Caco-2 (cell line): ENCODE measurements at regions not wholly inside any gene's neighbourhood (a gene's known extent, or its start where the extent isn't known, plus 50 kb on each side); places are given as distances from the start of the nearest gene placed in this dataset.

Experiments
- BruUV-seq: library from RNA; stranded (reverse); fragments of 400-500 nt; replicated peaks from 2 replicates; lab custom pipeline; 2021; lab: Mats Ljungman, UMichigan
- CTCF ChIA-PET: fragments of 300-600 bp; sonication (Branson Sonifier 250); formaldehyde crosslinking; loops from one replicate; lab custom pipeline; 2022; ENCODE audit warnings: antibody characterized with exemption; lab: Charles Lee
- POLR2A ChIA-PET: fragments of 300-600 bp; sonication (Branson Sonifier 250); formaldehyde crosslinking; loops from one replicate; lab custom pipeline; 2022; ENCODE audit warnings: antibody characterized with exemption; lab: Charles Lee
- DNase-seq, 2 experiments: peaks; one replicate each; pipeline versions ENCODE4 v3.0.0 to v3.0.0-alpha.2; 2020 to 2022
- H3K27me3 ChIP-seq: replicated peaks from 2 replicates; pipeline ENCODE4 v1.6.0; 2011; ENCODE audit warnings: low read length; ENCODE audit not compliant: control insufficient read depth, insufficient read depth
- H3K36me3 ChIP-seq: 2 replicates; pipeline ENCODE4 v1.5.1; 2011; ENCODE audit warnings: low read length; ENCODE audit not compliant: control insufficient read depth, insufficient read depth
- H3K4me1 ChIP-seq: fragments of 250-450 bp; sonication (Bioruptor Pico); 2 replicates; pipeline ENCODE4 v1.5.1; 2020; ENCODE audit warnings: mild to moderate bottlenecking
- H3K4me3 ChIP-seq: 2 replicates; pipeline ENCODE4 v1.5.1; 2011; ENCODE audit warnings: low read depth, mild to moderate bottlenecking, control low read depth, low read length
- H3K9me3 ChIP-seq: fragments of 250-450 bp; sonication (Bioruptor Pico); 2 replicates; pipeline ENCODE4 v1.5.1; 2020; ENCODE audit warnings: mild to moderate bottlenecking, moderate library complexity
- H3K27ac Mint-ChIP-seq: one replicate; pipeline ENCODE4 v1.8.0; 2022; ENCODE audit warnings: mixed read lengths; ENCODE audit not compliant: unreplicated experiment
- H3K27me3 Mint-ChIP-seq: one replicate; pipeline ENCODE4 v1.8.0; 2022; ENCODE audit warnings: mixed read lengths; ENCODE audit not compliant: insufficient read depth, unreplicated experiment
- H3K36me3 Mint-ChIP-seq: one replicate; pipeline ENCODE4 v1.8.0; 2022; ENCODE audit warnings: mild to moderate bottlenecking, mixed read lengths; ENCODE audit not compliant: insufficient read depth, unreplicated experiment
- H3K4me1 Mint-ChIP-seq: one replicate; pipeline ENCODE4 v1.8.0; 2022; ENCODE audit warnings: low read depth, mixed read lengths; ENCODE audit not compliant: unreplicated experiment
- H3K4me3 Mint-ChIP-seq: one replicate; pipeline ENCODE4 v1.8.0; 2022; ENCODE audit warnings: mild to moderate bottlenecking, moderate library complexity, mixed read lengths; ENCODE audit not compliant: unreplicated experiment
- H3K9me3 Mint-ChIP-seq: one replicate; pipeline ENCODE4 v1.8.0; 2022; ENCODE audit warnings: mixed read lengths; ENCODE audit not compliant: unreplicated experiment
- intact Hi-C: fragments of 100-400 bp; cut with micrococcal nuclease; formaldehyde crosslinking; loops from one replicate; pipeline ENCODE4 v1.10.0; 2022; ENCODE audit not compliant: unreplicated experiment
- TF ChIP-seq, protein P1 (sequence below), 2 experiments: fragments of 200-600 bp in 1 of 2; IDR thresholded peaks; 1 replicate in 1 of 2; 2 replicates in 1 of 2; pipeline versions ENCODE4 v1.5.1 to v1.8.0; 2011 to 2022; ENCODE audit warnings: antibody characterized with exemption in 1 of 2, control low read depth in 1 of 2, inconsistent platforms in 1 of 2, low read depth in 1 of 2, low read length in 1 of 2, mild to moderate bottlenecking in 1 of 2, moderate library complexity in 1 of 2; ENCODE audit not compliant: insufficient read depth in 1 of 2, severe bottlenecking in 1 of 2, unreplicated experiment in 1 of 2

DNA sequence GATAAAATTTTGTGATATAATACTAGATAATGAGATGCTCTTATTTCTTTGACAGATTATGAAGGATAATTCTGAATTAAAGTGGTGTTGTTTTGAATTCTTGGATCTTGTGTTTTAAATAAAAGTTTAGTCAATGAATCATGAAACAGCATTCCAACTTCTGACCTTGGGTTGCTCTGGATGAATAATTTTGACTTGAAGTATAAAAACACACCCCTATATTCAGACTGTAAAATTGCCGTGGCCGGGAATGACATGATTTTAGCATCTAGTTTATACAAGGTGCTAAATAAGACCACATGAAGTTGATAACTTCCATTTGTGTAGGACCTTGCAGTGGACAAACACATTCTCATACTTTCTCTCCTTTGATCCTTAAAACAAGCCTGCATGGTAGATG, 67.2 kb upstream of the DAP start:
- no peak overlapping the region for H3K27ac Mint-ChIP-seq
- DNase-seq: no peak
- H3K36me3 ChIP-seq: no peaks in the 10 kb centered on the region
- POLR2A ChIA-PET: no interaction called here
- CTCF ChIA-PET: no interaction called here
- no peaks in the 10 kb centered on the region for H3K27me3 ChIP-seq
- no peaks in the 10 kb centered on the region for H3K9me3 Mint-ChIP-seq
- peaks cover 5% of the 10 kb centered on the region for H3K36me3 Mint-ChIP-seq
- TF ChIP-seq, protein P1, sequence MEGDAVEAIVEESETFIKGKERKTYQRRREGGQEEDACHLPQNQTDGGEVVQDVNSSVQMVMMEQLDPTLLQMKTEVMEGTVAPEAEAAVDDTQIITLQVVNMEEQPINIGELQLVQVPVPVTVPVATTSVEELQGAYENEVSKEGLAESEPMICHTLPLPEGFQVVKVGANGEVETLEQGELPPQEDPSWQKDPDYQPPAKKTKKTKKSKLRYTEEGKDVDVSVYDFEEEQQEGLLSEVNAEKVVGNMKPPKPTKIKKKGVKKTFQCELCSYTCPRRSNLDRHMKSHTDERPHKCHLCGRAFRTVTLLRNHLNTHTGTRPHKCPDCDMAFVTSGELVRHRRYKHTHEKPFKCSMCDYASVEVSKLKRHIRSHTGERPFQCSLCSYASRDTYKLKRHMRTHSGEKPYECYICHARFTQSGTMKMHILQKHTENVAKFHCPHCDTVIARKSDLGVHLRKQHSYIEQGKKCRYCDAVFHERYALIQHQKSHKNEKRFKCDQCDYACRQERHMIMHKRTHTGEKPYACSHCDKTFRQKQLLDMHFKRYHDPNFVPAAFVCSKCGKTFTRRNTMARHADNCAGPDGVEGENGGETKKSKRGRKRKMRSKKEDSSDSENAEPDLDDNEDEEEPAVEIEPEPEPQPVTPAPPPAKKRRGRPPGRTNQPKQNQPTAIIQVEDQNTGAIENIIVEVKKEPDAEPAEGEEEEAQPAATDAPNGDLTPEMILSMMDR (IDR thresholded peaks at IDR 0.05; ENCODE audit: insufficient read depth in 1 of 2, low read depth in 1 of 2, low read length in 1 of 2, severe bottlenecking in 1 of 2, unreplicated experiment in 1 of 2): no peak
- H3K27me3 Mint-ChIP-seq: no peaks in the 10 kb centered on the region
- no TSS peak for BruUV-seq
- H3K4me1 ChIP-seq: peaks cover 7% of the 10 kb centered on the region; the same call in 1 of the 2 replicates
- intact Hi-C loops: no loop called here
- H3K4me3 Mint-ChIP-seq: no peak overlapping the region
- no peak overlapping the region for H3K4me3 ChIP-seq
- H3K4me1 Mint-ChIP-seq: peaks cover 19% of the 10 kb centered on the region
- peaks cover 2% of the 10 kb centered on the region; the same call in 1 of the 2 replicates for H3K9me3 ChIP-seq

- Histone ChIP-seq H3K4me1 (peaks cover 4% of the 10 kb centered on the region; the same call in 1 of the 2 replicates), H3K4me3 (no peak overlapping the region), H3K9me3 (peaks cover 2% of the 10 kb centered on the region; the same call in 1 of the 2 replicates), H3K27me3 (no peaks in the 10 kb centered on the region), H3K36me3 (no peaks in the 10 kb centered on the region)
- Mint-ChIP-seq H3K9me3 (no peaks in the 10 kb centered on the region), H3K4me3 (no peak overlapping the region), H3K27me3 (peaks cover 1% of the 10 kb centered on the region), H3K27ac (no peak overlapping the region), H3K36me3 (no peaks in the 10 kb centered on the region), H3K4me1 (peaks cover 13% of the 10 kb centered on the region)
- POLR2A ChIA-PET: no interaction called here
- BruUV-seq: no TSS peak
- TF ChIP-seq, protein P1 (IDR thresholded peaks at IDR 0.05; ENCODE audit: insufficient read depth in 1 of 2, low read depth in 1 of 2, low read length in 1 of 2, severe bottlenecking in 1 of 2, unreplicated experiment in 1 of 2): no peak
- CTCF ChIA-PET: no interaction called here
- intact Hi-C loops: no loop called here
- no peak for DNase-seq
Measured at GRCh38 chr5:10827571-10827970, 66.5 kb upstream of the DAP start.

GRCh38 chr5:10826971-10827370, 65.9 kb upstream of the DAP start:
- H3K4me3 Mint-ChIP-seq: no peak overlapping the region
- CTCF ChIA-PET: no interaction called here
- no peaks in the 10 kb centered on the region for H3K27me3 ChIP-seq
- H3K27ac Mint-ChIP-seq: no peak overlapping the region
- peaks cover 4% of the 10 kb centered on the region for H3K27me3 Mint-ChIP-seq
- H3K4me1 Mint-ChIP-seq: peaks cover 8% of the 10 kb centered on the region
- intact Hi-C loops: no loop called here
- H3K36me3 Mint-ChIP-seq: no peaks in the 10 kb centered on the region
- DNase-seq: no peak
- BruUV-seq: no TSS peak
- TF ChIP-seq, protein P1 (IDR thresholded peaks at IDR 0.05; ENCODE audit: insufficient read depth in 1 of 2, low read depth in 1 of 2, low read length in 1 of 2, severe bottlenecking in 1 of 2, unreplicated experiment in 1 of 2): no peak
- H3K9me3 ChIP-seq: peaks cover 2% of the 10 kb centered on the region; the same call in 1 of the 2 replicates
- no peak overlapping the region for H3K4me3 ChIP-seq
- POLR2A ChIA-PET: no interaction called here
- no peaks in the 10 kb centered on the region for H3K4me1 ChIP-seq
- no peaks in the 10 kb centered on the region for H3K9me3 Mint-ChIP-seq
- no peaks in the 10 kb centered on the region for H3K36me3 ChIP-seq
